Stimulated activated CD8-positive, alpha-beta memory T cell treated with anti-CD3 and anti-CD28 coated beads, Interleukin-2, amount 100 ng/mL, for 48 hours (primary cell): ENCODE measurements at regions not wholly inside any gene's neighbourhood (a gene's known extent, or its start where the extent isn't known, plus 50 kb on each side); places are given as distances from the start of the nearest gene placed in this dataset.
"Not testable (repeated sequence)": the region's sequence is repeated elsewhere in the genome, so short reads cannot be mapped to it uniquely, and the experiment has no call there.

ENCODE experiments used
- DNase-seq, 2 donors: peaks; one replicate each; pipeline ENCODE4 v3.0.0-alpha.2; 2020; ENCODE audit warnings: low read depth in 2 of 2

GRCh38 chr10:78210548-78210947, 176.9 kb downstream of the RPS24 start:
- no peak for DNase-seq

GRCh38 chr10:78210976-78211375, 177.3 kb downstream of the RPS24 start:
- no peak for DNase-seq

- DNase-seq = no peak
Observed at GRCh38 chr10:78211561-78212051, 177.9 kb downstream of the RPS24 start.

GRCh38 chr10:78212060-78212785, 178.6 kb downstream of the RPS24 start:
- no peak for DNase-seq

GRCh38 chr10:78212786-78213175, 179.1 kb downstream of the RPS24 start:
- no peak for DNase-seq

GRCh38 chr10:78214955-78215354, 181.3 kb downstream of the RPS24 start:
- no peak for DNase-seq

- DNase-seq = no peak
Observed at GRCh38 chr10:78215645-78216044, 182.0 kb downstream of the RPS24 start.

GRCh38 chr10:78217336-78217735, 183.7 kb downstream of the RPS24 start:
- DNase-seq = no peak

GRCh38 chr10:78218798-78219490, 185.3 kb downstream of the RPS24 start:
- DNase-seq = no peak

- not testable (repeated sequence) for DNase-seq
Observed at GRCh38 chr10:78219568-78219967, 185.9 kb downstream of the RPS24 start.

GRCh38 chr10:78220781-78221180, 187.1 kb downstream of the RPS24 start:
- no peak for DNase-seq

GRCh38 chr10:78222096-78222790, 188.6 kb downstream of the RPS24 start:
- no peak for DNase-seq

- no peak for DNase-seq
Observed at GRCh38 chr10:78223088-78223487, 189.4 kb downstream of the RPS24 start.

- no peak for DNase-seq
Observed at GRCh38 chr10:78224602-78225001, 190.9 kb downstream of the RPS24 start.

GRCh38 chr10:78225594-78225993, 191.9 kb downstream of the RPS24 start:
- no peak for DNase-seq

- DNase-seq = no peak
Observed at GRCh38 chr10:78229489-78229888, 195.8 kb downstream of the RPS24 start.

GRCh38 chr10:78229950-78230675, 196.4 kb downstream of the RPS24 start:
- no peak for DNase-seq

- no peak for DNase-seq
Observed at GRCh38 chr10:78231327-78231726, 197.7 kb downstream of the RPS24 start.

- no peak for DNase-seq
Observed at GRCh38 chr10:78231939-78232338, 198.3 kb downstream of the RPS24 start.

- DNase-seq = no peak
Observed at GRCh38 chr10:78236416-78237015, 202.9 kb downstream of the RPS24 start.

- DNase-seq = not testable (repeated sequence)
Observed at GRCh38 chr10:78237951-78238350, 204.3 kb downstream of the RPS24 start.

GRCh38 chr10:78247266-78247665, 213.6 kb downstream of the RPS24 start:
- DNase-seq = no peak
